IPS-NIHi7 (cell line): ENCODE measurements at regions not wholly inside any gene's neighbourhood (a gene's known extent, or its start where the extent isn't known, plus 50 kb on each side); places are given as distances from the start of the nearest gene placed in this dataset.

Experiments used
- DNase-seq: peaks from one replicate; pipeline ENCODE4 v3.0.0; 2012; ENCODE audit warnings: mixed read lengths; ENCODE audit errors: extremely low spot score

DNA sequence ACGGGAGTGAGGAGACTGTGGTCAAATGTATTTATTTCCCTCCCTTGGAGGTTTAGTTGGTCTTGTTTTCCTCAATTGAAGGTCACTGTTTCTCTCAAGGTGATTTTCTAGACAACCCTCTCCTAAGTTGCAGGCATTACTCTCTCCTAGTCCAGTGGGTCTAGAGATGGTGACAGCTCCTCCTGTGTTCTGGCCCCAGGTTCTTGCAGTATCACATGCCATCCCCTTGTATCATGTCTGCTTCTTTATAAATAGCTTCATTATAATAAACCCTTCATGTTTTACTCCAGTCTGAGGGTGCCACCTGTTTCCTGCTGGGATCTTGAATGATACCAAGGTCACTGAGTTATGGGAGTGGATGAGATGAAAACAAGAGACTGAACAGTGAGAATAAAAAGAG lies 208.0 kb upstream of the KCNN2 start:
- no peak for DNase-seq

DNA sequence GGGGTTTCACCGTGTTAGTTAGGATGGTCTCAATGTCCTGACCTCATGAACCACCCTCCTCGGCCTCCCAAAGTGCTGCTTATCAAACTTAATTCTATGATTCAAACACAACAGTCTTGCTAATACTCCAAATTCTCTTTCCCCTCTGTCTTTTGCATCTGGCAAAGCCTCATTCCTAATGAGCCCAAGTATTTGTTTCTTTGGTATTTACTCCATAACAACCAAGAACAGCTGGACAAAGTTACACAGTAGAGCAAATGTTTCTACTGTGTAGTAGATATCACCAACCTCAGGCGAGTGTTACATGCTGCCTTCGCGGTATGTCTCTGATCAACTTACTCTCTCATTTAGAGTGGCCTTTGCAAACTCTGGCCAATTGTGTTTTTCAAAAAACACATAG lies 195.8 kb upstream of the KCNN2 start:
- no peak for DNase-seq

DNA sequence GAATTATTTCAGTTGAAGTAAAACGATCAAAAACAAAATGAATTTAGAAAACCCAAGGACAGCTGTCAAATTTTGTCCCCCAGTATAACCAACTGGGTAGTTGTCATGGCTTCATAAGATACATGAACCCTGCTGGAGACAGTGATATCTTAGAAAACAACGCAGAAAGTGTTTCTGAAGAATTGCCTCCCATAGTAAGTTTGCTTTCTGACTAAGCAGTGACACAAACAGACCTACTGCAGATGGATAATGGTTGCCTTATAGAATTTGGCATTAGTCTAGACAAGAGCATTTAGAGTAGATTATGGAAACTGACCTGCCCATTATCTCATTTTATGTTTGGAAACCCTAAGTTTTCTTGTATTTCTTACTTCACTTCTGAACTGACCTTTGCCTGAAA lies 187.7 kb upstream of the KCNN2 start:
- DNase-seq: no peak

DNA sequence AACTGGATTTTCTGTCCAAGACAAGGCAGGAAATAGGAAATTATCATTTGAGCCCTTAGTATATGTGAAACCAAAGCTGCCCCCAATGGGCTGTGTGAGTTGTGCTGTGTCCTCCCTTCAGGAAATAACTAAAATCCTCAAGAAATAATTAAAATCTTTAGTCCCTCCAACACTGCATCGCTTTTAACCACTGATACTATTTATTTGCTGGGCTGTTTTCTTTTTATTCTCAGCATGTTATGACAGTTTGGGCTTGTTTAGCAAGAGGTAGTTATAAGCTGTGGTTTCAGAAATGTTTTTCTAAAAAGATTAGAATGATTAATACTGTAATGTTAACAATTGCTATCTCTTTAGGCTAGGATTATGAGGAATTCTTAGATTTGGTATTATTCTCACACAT lies 187.0 kb upstream of the KCNN2 start:
- no peak for DNase-seq

DNA sequence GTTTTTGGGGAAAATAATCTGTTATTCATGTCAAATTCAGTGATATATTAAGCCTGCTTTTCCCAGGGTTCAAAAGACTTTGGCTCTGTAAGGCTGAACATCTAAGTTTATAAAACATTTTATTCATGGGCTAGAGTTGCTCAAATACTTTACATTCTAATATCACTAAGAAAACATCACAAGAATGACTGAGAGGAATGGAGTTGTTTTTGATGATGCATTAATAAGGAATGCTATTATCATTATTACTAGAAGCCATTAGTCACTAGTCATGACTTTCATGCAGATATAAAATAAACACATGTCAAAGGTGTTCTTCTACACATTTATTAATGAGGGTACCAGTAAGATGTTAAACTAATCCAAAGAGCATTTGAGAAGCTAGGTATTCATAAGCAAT lies 185.5 kb upstream of the KCNN2 start:
- DNase-seq: no peak

DNA sequence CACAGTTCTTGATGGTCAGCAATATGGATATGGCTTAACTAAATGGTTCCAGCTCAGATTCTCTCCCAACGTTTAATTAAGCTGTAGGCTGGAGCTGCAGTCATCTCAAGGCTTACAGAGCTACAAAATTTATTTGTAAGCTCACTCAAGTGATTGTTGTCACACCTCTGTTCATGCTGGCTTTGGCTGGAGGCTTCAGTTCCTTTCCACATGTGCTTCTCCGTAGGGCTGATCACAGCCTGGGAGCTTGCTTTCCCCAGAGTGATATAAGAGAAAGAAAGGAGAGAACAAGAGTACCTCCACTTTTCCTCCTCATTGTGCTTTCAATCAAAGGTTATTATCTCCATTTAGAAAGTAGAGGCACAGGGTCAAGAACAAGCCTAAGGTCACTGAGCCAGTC lies 182.7 kb upstream of the KCNN2 start:
- no peak for DNase-seq

DNA sequence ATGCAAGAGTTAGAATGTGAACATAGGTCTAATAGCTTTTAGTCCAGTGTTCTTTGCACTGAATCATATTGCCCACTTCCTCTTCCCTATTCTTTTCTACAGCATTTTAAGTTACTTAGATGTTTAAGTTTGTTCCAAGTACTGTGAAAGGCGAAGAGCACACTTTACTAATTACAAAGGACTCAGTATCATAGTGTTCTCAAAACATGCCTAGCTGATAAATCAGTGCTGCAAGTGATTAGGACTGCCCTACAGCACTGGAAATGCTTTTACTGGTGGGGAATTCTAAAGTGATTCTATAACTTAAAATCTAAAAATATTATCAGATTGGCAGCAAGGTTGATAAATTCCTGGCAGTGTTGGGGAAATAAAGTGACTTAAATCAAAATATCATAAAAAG lies 177.9 kb upstream of the KCNN2 start:
- DNase-seq: no peak

DNA sequence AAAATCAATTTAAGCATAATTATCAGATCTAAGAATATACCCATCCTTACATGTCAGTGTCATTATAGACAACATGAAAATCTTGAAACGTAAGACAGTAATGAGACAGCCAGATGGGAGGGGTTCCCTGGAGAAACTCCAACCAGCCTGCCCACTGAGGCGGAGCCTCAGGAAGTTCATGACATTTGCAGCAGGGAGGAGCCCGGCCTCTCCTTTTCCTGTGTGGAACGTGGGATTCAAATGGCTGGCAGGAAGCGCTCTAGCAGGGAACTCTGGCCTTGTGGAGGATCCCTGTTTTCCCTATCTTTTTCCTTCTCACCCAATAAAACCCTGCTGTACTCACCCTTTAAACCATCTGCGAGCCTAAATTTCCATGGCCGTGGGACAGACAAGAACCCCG lies 176.6 kb upstream of the KCNN2 start:
- DNase-seq: no peak

DNA sequence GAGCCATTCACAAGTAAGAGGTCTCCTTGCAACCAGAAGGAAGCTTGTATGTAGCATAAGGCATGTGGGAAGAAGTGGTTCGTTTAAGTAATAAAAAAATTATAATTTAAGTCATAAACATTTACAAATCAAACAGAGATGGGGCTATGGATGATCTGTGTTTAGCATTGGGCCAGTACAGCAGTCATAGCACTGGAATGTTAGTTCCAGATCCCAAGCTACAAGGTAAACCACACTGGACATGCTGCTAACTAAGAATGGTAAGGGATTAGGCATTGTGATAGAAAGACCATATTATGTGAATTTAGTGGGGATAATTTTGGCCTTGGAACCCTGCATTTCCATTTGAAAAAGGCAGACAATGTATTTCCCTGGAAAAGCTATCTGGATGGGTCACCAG lies 170.4 kb upstream of the KCNN2 start:
- no peak for DNase-seq

DNA sequence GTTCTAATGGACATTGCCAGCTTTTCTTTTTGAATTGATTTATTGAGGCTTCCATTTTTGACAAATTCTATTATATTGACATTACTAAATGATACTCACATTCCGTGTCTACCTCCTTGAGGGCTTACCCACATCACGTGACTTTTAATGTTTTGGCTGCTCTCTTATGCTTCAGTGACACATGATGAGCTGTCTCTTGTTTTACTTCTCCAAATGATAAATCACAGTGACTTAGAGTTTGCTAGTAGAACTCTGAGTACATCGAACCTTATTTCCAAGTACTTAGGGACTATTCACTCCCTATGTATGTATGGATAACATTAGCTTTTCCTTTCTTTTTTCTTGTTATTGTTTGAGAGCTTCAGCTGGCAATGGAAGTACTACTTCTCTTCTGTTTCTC lies 169.8 kb upstream of the KCNN2 start:
- no peak for DNase-seq

DNA sequence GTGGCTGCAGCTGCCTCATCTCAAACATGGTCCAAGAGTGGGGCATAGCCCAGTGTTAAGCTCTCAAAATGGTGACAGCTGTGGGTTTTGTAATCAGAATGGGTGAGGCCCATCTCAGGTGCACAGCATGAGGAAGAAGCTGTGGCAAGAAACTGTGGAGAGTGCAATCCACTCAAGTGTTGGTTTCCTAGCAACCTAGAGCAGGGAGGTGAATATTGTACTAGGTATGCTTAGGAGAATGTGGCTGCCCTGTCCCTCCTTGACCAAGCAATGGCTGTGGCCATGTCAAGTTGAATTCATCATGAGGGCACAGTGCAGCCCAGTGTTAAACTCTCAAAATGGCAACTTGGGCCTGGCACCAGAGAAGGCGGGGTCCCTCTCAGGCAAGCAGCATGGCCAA lies 160.5 kb upstream of the KCNN2 start:
- no peak for DNase-seq

DNA sequence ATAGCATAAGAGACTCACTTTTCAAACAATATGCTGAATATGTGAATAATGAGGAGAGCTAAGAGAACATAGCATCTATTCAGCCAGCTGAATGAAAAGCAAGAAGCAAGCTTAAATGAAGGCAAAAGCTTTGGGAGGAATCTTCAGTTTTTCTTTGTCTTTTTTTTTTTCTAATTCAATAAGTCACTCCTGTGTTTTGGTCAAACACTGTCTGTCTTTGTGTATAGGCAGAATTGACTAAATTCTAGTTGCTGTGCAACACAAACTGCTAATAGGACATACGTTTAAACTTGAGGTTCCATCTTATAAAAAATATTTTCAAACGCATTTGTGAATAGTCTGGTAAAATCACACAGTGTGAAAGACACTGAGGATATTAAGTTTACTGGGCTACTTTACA lies 156.9 kb upstream of the KCNN2 start:
- no peak for DNase-seq

DNA sequence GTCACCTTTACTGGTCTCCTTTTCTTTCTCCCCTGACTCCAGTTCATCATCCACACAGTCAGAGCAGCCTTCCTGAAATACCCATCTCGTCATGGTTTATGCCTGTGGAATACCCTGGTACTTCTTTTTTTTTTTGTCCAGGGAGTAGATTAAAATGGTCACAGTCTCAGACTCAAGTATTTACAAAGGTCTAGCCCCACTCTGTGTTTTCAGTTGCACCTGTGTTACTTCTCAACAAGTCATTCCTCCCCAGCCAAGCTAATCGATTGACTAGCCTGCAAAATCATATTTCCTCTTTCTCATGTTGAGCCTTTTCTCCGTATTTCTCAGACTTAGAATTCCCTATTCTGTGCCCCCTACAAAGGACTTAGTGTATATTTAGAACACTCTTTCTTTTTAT lies 155.2 kb upstream of the KCNN2 start:
- no peak for DNase-seq

DNA sequence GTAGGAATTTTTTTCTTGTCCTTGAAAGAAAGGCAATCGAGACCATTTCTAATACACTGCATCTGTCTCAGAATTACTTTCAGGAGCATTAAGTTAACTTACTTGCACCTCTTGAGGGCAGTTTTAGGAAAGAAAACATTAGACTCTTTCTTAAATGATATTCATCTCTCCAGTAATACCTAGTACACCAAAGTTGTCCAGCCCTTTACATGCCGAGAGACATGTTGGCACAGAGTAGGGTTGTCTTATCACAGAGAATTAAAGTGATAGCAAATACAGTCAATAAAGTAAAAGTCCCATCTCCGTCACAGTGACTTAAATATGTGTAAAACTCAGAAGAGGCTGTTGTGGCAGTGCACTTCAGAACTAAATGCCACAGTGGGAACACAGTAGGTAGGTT lies 154.3 kb upstream of the KCNN2 start:
- DNase-seq: no peak

DNA sequence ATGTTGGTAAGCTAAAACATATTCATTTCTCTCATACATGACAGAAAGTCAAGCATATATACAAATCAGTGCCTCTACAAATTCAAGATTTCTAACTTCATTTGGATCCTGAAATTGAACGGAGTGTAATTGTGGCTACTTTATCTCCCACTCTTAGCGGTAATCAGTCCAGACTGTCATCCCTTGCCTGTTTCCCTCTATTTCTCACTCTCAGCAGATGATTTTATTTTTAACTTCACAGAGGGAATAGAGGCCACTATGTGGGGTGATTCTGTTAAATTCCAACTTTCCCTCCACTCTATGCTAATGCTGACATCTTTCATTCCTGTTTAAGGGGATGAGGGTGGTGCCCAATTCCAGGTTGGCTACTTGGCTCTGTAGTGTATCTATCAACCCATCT lies 153.8 kb upstream of the KCNN2 start:
- DNase-seq: no peak

DNA sequence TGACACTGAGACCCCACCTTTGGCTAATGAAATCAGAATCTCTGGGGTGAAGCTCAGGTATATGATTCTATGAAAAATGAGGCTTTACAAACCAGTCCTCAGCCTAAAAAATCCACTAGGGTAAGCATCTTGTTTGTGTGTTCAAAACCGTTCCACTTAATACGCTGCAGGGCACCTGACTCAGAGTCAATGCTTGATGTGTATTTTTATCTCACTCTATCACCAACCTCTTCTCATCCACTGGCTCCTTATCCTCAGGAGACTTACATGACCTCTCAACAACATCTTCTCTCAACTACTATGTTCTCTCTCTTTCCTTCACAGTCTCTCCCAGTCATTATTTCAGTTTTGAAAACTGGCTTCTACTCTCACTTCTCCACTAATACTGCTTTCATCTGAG lies 153.3 kb upstream of the KCNN2 start:
- DNase-seq: no peak

DNA sequence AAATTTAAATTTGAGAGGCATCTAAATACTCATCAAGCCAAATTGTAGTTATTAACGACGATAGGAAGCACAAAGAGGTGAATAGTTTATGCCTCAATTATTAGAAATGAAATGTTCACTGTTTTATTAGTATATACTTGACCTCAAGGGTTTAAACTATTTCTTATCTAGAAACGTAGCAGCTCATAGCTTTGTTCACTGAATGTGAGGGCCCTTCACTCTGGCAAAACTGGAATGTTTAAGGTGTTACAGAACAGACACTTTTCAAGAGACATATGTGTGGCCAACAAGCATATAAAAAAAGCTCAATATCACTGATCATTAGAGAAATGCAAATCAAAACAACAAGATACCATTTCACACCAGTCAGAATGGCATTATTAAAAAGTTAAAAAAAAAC lies 151.2 kb upstream of the KCNN2 start:
- DNase-seq: no peak

DNA sequence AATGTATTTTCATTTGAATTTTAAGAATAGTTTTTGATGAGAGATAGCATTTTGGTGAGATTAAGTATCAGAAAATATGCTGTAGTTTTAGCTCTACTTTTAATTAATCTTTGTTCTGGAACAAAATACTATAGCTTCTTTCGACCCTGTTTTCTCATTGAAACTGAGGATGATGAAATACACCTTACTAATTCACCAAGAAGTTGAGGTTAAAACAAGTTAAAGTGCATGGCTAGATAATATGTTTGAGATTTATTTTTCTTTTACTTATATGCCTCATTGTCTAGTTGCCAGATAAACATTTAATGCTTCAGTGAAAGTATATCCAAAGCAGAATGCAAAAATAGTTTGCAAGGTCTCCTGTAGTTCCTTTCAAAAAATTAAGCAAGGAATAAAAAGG lies 140.1 kb upstream of the KCNN2 start:
- DNase-seq: no peak

DNA sequence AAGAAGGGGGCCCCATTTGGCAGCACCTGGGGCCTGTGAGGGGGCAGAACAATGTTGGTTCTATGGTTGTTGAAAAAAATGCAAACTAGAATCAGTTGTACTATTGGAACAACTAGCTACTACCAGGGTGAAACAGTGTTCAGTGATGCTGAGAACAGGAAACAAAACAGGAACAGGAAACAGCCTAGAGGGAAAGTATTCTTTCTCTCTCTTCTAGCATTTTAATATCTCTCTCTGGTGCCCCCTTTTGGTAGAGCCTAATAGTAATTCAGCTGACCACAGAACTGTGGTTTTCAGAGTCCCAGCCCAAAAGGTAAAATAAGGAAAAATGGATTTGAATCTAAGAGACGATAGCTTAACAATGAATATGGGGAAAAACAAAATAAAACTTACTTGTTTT lies 138.0 kb upstream of the KCNN2 start:
- DNase-seq: peak; percentile 37

DNA sequence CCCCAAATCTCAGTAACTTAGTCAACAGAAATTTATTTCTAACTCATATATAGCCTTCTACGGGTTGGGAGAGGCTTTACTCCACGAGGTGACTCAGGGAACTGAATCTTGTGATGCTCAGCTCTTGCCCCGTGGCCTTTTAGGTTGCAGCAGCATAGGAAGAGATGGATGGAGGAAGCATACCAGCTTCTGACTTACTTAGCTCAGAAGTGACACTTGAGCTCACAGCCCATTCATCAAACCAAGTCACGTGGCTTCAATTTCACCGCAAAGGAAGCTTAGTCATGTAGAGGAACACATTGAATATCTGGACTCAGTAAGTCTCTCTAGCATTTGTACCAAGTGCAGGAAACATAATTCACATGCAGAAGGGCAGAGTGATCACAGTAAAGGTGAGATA lies 124.1 kb upstream of the KCNN2 start:
- DNase-seq: no peak

DNA sequence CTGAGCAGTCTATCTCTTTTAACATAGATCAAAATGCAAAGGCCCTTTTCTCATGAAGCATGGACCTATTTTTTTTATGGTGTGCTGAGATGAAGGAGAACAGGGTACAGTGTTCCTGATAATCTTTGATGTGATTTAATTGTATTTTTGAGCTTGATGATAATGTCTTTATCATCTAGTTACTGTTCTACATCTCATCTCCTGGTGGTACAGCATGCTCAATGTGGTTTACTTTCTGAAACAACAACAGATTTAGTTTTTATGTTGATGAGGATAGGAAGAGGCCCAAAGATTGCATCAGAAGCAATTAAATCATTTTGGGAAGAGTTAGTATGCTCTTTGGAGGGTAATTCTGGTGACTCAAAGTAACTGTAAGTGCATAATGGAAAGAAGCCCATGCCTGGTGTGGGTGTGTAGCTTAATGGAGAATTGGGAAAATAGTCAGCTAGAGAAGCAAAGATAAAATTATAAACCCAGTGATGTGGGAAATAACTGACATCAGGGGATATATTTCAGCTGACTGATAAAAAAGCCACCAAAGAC lies 123.0 kb upstream of the KCNN2 start:
- DNase-seq: no peak

DNA sequence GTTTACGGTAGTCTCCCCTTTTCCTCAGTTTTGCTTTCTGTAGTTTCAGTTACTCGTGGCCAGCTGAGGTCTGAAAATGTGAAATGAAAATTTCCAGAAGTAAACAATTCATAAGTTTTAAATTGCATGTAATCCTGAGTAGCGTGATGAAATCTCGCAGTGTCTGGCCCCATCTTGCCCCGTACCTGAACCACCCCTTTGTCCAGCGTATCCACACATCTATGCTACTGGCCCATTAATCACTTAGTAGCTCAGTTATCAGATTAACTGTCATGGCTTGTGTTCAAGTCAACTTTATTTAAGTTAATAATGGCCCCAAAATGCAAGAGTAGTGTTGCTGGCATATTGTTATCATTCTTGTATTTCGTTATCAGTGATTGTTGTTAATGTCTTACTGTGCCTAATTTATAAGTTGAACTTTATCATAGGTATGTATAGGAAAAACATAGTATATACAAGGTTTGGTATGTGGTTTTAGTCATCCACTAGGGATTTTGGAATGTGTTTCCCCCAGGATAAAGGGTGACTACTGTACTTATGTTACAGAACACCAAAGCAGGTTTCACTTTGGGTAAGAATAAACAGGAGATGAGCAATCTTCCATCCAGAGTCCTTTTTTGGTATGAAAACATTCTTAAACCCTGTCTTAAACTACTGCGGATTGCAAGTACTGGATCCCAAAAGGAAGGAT lies 118.4 kb upstream of the KCNN2 start:
- no peak for DNase-seq

DNA sequence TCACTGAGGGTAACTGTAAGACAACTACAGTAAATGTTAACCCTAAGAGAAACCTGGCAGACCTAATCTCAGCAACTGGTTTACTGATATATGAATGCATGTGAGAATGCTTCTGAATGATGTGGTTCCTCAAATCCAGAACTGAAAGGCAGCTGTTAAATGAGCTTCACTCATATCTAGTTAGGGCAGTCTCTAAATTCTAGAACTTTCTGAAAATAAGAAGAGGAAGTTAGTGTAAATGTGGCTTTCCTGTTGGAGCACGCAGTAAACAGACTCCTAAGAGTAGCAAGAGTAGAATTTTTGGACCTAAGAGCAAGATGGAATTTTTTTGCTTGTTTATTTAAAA lies 117.9 kb upstream of the KCNN2 start:
- no peak for DNase-seq

DNA sequence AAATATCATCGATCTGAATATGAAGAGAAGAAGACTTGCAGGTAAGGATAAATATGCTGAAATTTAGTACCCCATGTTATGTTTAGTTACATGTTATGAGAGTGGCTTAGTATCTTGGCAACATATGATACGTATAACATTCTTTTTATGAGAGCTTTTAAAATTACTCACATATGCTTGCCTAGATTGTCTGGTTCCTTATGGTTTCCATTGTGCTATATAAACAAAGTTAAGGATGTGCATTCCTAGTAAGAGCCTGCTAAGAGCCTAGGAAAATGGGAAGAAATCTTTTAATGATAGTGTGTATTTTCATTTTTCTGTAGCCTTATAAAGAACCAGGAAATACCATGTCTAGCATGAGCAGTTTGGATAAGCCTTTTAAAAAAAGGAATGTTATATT lies 112.0 kb upstream of the KCNN2 start:
- no peak for DNase-seq
